K562 (cell line): ENCODE measurements at regions not wholly inside any gene's neighbourhood (a gene's known extent, or its start where the extent isn't known, plus 50 kb on each side); places are given as distances from the start of the nearest gene placed in this dataset.

Source experiments
- CREB3L1 ChIP-seq: fragments of 450-650 bp; IDR thresholded peaks from 2 replicates; pipeline ENCODE4 v1.6.1; 2014; ENCODE audit warnings: low read depth, mild to moderate bottlenecking, moderate library complexity, borderline replicate concordance
- CSDE1 ChIP-seq, 2 experiments: fragments of 450-650 bp; IDR thresholded peaks; 2 replicates each; pipeline ENCODE4 v1.6.1; 2016; ENCODE audit warnings: mild to moderate bottlenecking in 1 of 2
- E2F5 ChIP-seq: sonication (generic); formaldehyde crosslinking; IDR thresholded peaks from 2 replicates; pipeline ENCODE4 v1.8.0; 2022; ENCODE audit warnings: mild to moderate bottlenecking, missing genetic modification reagents
- KDM2B ChIP-seq: fragments of 250-450 bp; sonication (Bioruptor Pico); IDR thresholded peaks from 2 replicates; pipeline ENCODE4 v1.8.0; 2021; ENCODE audit warnings: mild to moderate bottlenecking, moderate library complexity
- KLF10 ChIP-seq: fragments of 250-450 bp; sonication (Bioruptor Pico); IDR thresholded peaks from 2 replicates; pipeline ENCODE4 v1.6.1; 2021; ENCODE audit warnings: matching md5 sums
- MCM2 ChIP-seq: fragments of 450-650 bp; IDR thresholded peaks from 2 replicates; pipeline ENCODE4 v1.6.1; 2017; ENCODE audit warnings: low read depth, mild to moderate bottlenecking
- NCOA1 ChIP-seq: fragments of 450-650 bp; IDR thresholded peaks from 2 replicates; pipeline ENCODE4 v1.6.1; 2016; ENCODE audit warnings: low read depth
- RNF2 ChIP-seq: sonication (generic); IDR thresholded peaks from 2 replicates; pipeline ENCODE4 v1.6.1; 2016
- SP2 ChIP-seq: IDR thresholded peaks from 2 replicates; pipeline ENCODE4 v1.6.1; 2011; ENCODE audit warnings: mild to moderate bottlenecking, low read depth, low read length, moderate library complexity; ENCODE audit not compliant: poor library complexity, severe bottlenecking; ENCODE audit errors: extremely low read depth
- ZNF785 ChIP-seq: fragments of 250-450 bp; sonication (Bioruptor Pico); IDR thresholded peaks from 2 replicates; pipeline ENCODE4 v1.4.0; 2020; ENCODE audit warnings: mild to moderate bottlenecking
- TF ChIP-seq, protein P1 (sequence below): sonication (generic); formaldehyde crosslinking; IDR thresholded peaks from 2 replicates; pipeline ENCODE4 v1.8.1; 2022; ENCODE audit warnings: missing genetic modification reagents

DNA sequence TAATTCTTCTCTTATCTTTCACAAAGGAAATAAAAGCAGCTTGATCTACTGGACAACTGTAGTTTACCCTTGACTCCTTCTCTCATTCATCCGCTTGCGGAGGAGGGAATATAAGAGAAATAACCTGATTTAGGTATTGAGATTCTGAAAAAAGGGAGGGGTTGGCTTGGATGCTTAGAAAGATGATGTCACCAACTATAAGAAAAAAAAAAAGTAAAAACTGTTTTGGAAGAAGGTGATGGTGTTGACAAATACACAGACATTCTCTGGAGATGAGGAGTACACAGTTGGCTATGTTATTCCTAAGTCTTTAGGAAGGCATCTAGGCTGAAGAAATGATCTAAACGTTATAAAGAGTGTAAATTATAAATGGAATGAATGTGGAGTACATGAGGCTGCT, 103.3 kb downstream of the TMEM114 start (continued):
- TF ChIP-seq SP2 (no peak), MCM2 (no peak), E2F5 (CRISPR knock-in tag) (no peak), NCOA1 (no peak), RNF2 (no peak), CREB3L1 (no peak), ZNF785 (CRISPR knock-in tag) (no peak), KLF10 (CRISPR knock-in tag) (no peak), KDM2B (CRISPR knock-in tag) (no peak), CSDE1 (IDR thresholded peaks at IDR 0.05) (no peak)
- TF ChIP-seq, protein P1, sequence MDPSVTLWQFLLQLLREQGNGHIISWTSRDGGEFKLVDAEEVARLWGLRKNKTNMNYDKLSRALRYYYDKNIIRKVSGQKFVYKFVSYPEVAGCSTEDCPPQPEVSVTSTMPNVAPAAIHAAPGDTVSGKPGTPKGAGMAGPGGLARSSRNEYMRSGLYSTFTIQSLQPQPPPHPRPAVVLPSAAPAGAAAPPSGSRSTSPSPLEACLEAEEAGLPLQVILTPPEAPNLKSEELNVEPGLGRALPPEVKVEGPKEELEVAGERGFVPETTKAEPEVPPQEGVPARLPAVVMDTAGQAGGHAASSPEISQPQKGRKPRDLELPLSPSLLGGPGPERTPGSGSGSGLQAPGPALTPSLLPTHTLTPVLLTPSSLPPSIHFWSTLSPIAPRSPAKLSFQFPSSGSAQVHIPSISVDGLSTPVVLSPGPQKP (CRISPR knock-in tag): no peak
